Endodermal cell (in vitro differentiated cells): ENCODE measurements at regions not wholly inside any gene's neighbourhood (a gene's known extent, or its start where the extent isn't known, plus 50 kb on each side); places are given as distances from the start of the nearest gene placed in this dataset.

Experiments
- DNase-seq: peaks from one replicate; pipeline ENCODE4 v3.0.0-alpha.2; 2017
- H3K27ac ChIP-seq: 2 replicates; pipeline ENCODE4 v1.5.1; 2013; ENCODE audit warnings: mild to moderate bottlenecking, low read depth, low read length, moderate library complexity
- H3K27me3 ChIP-seq: 2 replicates; pipeline ENCODE4 v1.6.1; 2013; ENCODE audit warnings: mild to moderate bottlenecking, low read length, moderate library complexity; ENCODE audit not compliant: insufficient read depth, control insufficient read depth, poor library complexity, severe bottlenecking
- H3K36me3 ChIP-seq: 2 replicates; pipeline ENCODE4 v1.7.0; 2013; ENCODE audit warnings: mild to moderate bottlenecking, low read length, moderate library complexity; ENCODE audit not compliant: control insufficient read depth, insufficient read depth
- H3K4me1 ChIP-seq: one replicate; pipeline ENCODE4 v1.7.0; 2013; ENCODE audit warnings: low read length; ENCODE audit not compliant: control insufficient read depth, insufficient read depth
- H3K4me3 ChIP-seq: 2 replicates; pipeline ENCODE4 v1.5.1; 2013; ENCODE audit warnings: mild to moderate bottlenecking, low read length, moderate library complexity
- H3K9ac ChIP-seq: 2 replicates; pipeline ENCODE4 v1.6.1; 2013; ENCODE audit warnings: mild to moderate bottlenecking, low read length, moderate library complexity; ENCODE audit not compliant: poor library complexity, severe bottlenecking; ENCODE audit errors: extremely low read depth
- H3K9me3 ChIP-seq: 2 replicates; pipeline ENCODE4 v1.6.1; 2013; ENCODE audit warnings: mild to moderate bottlenecking, low read length, moderate library complexity; ENCODE audit not compliant: control insufficient read depth
- H3K27ac Mint-ChIP-seq: 2 replicates; pipeline ENCODE4 v1.8.0; 2020; ENCODE audit warnings: mixed read lengths
- H3K27me3 Mint-ChIP-seq: 2 replicates; pipeline ENCODE4 v1.8.0; 2021; ENCODE audit warnings: mild to moderate bottlenecking, mixed read lengths; ENCODE audit not compliant: insufficient read depth
- H3K36me3 Mint-ChIP-seq: 2 replicates; pipeline ENCODE4 v1.8.0; 2020; ENCODE audit warnings: low read depth, mixed read lengths
- H3K4me1 Mint-ChIP-seq: 2 replicates; pipeline ENCODE4 v1.8.0; 2020; ENCODE audit warnings: mixed read lengths
- H3K4me3 Mint-ChIP-seq: 2 replicates; pipeline ENCODE4 v1.8.0; 2020; ENCODE audit warnings: mild to moderate bottlenecking, moderate library complexity, mixed read lengths
- H3K9me3 Mint-ChIP-seq: 2 replicates; pipeline ENCODE4 v1.8.0; 2020; ENCODE audit warnings: mild to moderate bottlenecking, mixed read lengths
- WGBS, 2 experiments: methylation state at CpG; one replicate each; pipeline versions ENCODE4 v1.1.5 to v1.1.7; 2013; ENCODE audit warnings: missing lambda C conversion rate in 2 of 2, mixed read lengths in 1 of 2; ENCODE audit not compliant: insufficient coverage in 1 of 2, insufficient read length in 1 of 2; 5-methylcytosine and 5-hydroxymethylcytosine counted together
- TF ChIP-seq, protein P1 (sequence below): fragments of 200-600 bp; sonication (generic); conservative IDR thresholded peaks from 2 replicates; pipeline ENCODE4 v1.5.0; 2021; ENCODE audit warnings: antibody characterized with exemption, mild to moderate bottlenecking

GRCh38 chr14:22112004-22112403 lies 438.4 kb upstream of the OR4E1 start:
- 50 to 93% methylated on average over 2 of the region's 3 CpGs for WGBS, 2 experiments
- no peaks in the 10 kb centered on the region for H3K9me3 Mint-ChIP-seq
- H3K36me3 ChIP-seq = no peaks in the 10 kb centered on the region
- TF ChIP-seq, protein P1, sequence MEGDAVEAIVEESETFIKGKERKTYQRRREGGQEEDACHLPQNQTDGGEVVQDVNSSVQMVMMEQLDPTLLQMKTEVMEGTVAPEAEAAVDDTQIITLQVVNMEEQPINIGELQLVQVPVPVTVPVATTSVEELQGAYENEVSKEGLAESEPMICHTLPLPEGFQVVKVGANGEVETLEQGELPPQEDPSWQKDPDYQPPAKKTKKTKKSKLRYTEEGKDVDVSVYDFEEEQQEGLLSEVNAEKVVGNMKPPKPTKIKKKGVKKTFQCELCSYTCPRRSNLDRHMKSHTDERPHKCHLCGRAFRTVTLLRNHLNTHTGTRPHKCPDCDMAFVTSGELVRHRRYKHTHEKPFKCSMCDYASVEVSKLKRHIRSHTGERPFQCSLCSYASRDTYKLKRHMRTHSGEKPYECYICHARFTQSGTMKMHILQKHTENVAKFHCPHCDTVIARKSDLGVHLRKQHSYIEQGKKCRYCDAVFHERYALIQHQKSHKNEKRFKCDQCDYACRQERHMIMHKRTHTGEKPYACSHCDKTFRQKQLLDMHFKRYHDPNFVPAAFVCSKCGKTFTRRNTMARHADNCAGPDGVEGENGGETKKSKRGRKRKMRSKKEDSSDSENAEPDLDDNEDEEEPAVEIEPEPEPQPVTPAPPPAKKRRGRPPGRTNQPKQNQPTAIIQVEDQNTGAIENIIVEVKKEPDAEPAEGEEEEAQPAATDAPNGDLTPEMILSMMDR = peak; percentile 82
- H3K9me3 ChIP-seq = no peaks in the 10 kb centered on the region
- no peak overlapping the region for H3K27ac Mint-ChIP-seq
- H3K4me1 Mint-ChIP-seq = no peaks in the 10 kb centered on the region
- no peak overlapping the region for H3K27ac ChIP-seq
- no peaks in the 10 kb centered on the region for H3K36me3 Mint-ChIP-seq
- H3K4me3 ChIP-seq = no peak overlapping the region
- no peak overlapping the region for H3K9ac ChIP-seq
- peak; percentile 71 for DNase-seq
- H3K4me3 Mint-ChIP-seq = no peak overlapping the region
- H3K27me3 ChIP-seq = no peaks in the 10 kb centered on the region
- peaks cover 6% of the 10 kb centered on the region for H3K27me3 Mint-ChIP-seq
- no peaks in the 10 kb centered on the region for H3K4me1 ChIP-seq

- Mint-ChIP-seq H3K27me3 (peaks cover 2% of the 10 kb centered on the region), H3K36me3 (no peaks in the 10 kb centered on the region), H3K27ac (no peak overlapping the region), H3K9me3 (no peaks in the 10 kb centered on the region), H3K4me3 (no peak overlapping the region), H3K4me1 (no peaks in the 10 kb centered on the region)
- H3K9ac ChIP-seq = no peak overlapping the region
- no peak overlapping the region for H3K4me3 ChIP-seq
- TF ChIP-seq, protein P1 = no peak
- no peaks in the 10 kb centered on the region for H3K9me3 ChIP-seq
- H3K36me3 ChIP-seq = no peaks in the 10 kb centered on the region
- DNase-seq = no peak
- H3K27ac ChIP-seq = no peak overlapping the region
- no peaks in the 10 kb centered on the region for H3K4me1 ChIP-seq
- no peaks in the 10 kb centered on the region for H3K27me3 ChIP-seq
Observed at GRCh38 chr14:22107753-22108152, 434.1 kb upstream of the OR4E1 start.

DNA sequence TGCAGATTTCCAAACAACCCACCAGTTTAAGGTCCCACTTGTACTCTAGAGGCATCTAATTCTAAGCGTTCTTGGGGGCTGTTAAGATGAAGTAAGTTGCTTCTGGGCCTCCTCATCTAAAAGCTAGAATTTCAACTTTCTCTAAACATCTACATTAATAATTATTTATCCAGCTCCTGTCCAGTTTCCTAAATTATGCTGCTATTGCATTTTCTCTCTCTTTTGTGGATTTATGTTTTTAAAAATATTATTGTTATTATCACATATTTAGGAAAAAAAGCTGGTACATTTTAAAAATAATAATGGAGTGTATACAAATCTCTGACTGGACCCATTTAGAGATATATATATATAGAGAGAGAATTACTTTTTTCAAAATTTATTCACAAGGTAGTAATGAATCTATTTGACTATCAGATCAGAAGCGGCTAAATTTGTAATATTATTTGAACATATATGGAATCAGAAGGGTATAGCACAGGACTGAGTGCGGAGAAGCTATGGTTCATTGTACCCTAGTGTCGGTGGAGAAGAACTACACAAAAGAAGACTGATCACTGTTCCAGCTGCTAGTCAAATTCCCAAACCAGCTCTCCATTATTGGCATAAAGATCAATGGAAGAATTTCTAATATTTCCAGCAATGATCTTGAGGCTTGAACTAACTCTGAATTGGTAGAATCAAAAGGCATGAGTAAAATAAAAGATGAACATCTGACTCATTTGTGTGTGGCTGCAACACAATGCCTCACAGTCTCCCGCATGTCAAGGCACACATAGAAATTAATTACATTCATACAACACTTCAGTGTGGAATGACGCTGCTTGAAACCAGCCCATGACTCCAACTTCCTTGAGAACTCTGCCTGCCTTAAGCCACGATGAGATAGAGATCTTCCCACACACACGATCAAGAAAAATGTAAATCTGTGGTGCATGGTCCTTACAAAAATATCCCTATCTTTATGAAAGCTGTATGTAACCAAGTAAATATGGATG lies 433.4 kb upstream of the OR4E1 start:
- Histone ChIP-seq H3K4me1 (no peaks in the 10 kb centered on the region), H3K27ac (no peak overlapping the region), H3K4me3 (no peak overlapping the region), H3K36me3 (no peaks in the 10 kb centered on the region), H3K27me3 (no peaks in the 10 kb centered on the region), H3K9ac (no peak overlapping the region), H3K9me3 (no peaks in the 10 kb centered on the region)
- Mint-ChIP-seq H3K4me1 (no peaks in the 10 kb centered on the region), H3K4me3 (no peak overlapping the region), H3K36me3 (no peaks in the 10 kb centered on the region), H3K9me3 (no peaks in the 10 kb centered on the region), H3K27me3 (no peaks in the 10 kb centered on the region), H3K27ac (no peak overlapping the region)
- TF ChIP-seq, protein P1 = peak; percentile 59
- 80 to 85% methylated on average over 4 to 8 of the region's 8 CpGs for WGBS, 2 experiments
- DNase-seq = no peak
